SIG-M5 treated with dmso at 0.1 percent for 504 hours (cell line): ENCODE measurements at regions not wholly inside any gene's neighbourhood (a gene's known extent, or its start where the extent isn't known, plus 50 kb on each side); places are given as distances from the start of the nearest gene placed in this dataset.

Source experiments
- DNase-seq: peaks from one replicate; lab custom pipeline; 2025; ENCODE audit not compliant: unreplicated experiment; lab: John Stamatoyannopoulos, UW

GRCh38 chr5:57338068-57338867 lies 144.3 kb downstream of the ACTBL2 start:
- peak; percentile 44 for DNase-seq

GRCh38 chr5:57335092-57335660 lies 147.4 kb downstream of the ACTBL2 start:
- DNase-seq, result no peak

- DNase-seq, result no peak
Observed at GRCh38 chr5:57334475-57334874, 148.1 kb downstream of the ACTBL2 start.

- no peak for DNase-seq
Observed at GRCh38 chr5:57332361-57332760, 150.2 kb downstream of the ACTBL2 start.

- DNase-seq, result peak; percentile 56
Observed at GRCh38 chr5:57327561-57328367, 153.9 kb downstream of the GPBP1 start.

GRCh38 chr5:57325678-57326397 lies 152.0 kb downstream of the GPBP1 start:
- no peak for DNase-seq

- DNase-seq, result no peak
Observed at GRCh38 chr5:57324861-57325260, 151.0 kb downstream of the GPBP1 start.

GRCh38 chr5:57324181-57324580 lies 150.3 kb downstream of the GPBP1 start:
- DNase-seq, result no peak

GRCh38 chr5:57320582-57320981 lies 146.7 kb downstream of the GPBP1 start:
- DNase-seq, result no peak

- DNase-seq, result no peak
Observed at GRCh38 chr5:57319628-57320027, 145.8 kb downstream of the GPBP1 start.

- DNase-seq, result no peak
Observed at GRCh38 chr5:57318251-57318650, 144.4 kb downstream of the GPBP1 start.

GRCh38 chr5:57317341-57317740 lies 143.5 kb downstream of the GPBP1 start:
- DNase-seq, result no peak

- peak; percentile 27 for DNase-seq
Observed at GRCh38 chr5:57316798-57317327, 143.0 kb downstream of the GPBP1 start.

- DNase-seq, result no peak
Observed at GRCh38 chr5:57315941-57316340, 142.1 kb downstream of the GPBP1 start.
